ENCODE measurements at regions not wholly inside any gene's neighbourhood (a gene's known extent, or its start where the extent isn't known, plus 50 kb on each side); places are given as distances from the start of the nearest gene placed in this dataset.

DNA sequence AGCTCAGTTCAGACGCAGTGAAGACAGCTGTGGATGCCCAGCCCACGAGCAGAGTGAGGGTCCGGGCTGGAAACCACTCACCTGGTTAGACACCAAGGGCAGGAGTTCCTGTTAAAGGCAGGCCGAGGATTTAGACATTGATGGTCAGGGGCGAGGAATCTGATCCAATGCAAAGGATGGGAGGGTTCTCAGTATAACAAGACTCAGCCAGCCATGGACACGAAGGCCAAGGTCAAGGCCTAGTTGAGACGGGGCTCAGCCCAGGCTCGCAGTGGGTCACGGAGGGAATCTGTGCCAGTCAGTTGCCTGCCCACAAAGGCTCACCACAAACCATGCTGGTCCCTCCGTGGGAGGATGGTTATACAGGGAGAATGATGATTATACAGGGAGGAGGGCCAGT lies 63.3 kb upstream of the FCN1 start:
- TF ChIP-seq GATA2 (IDR thresholded peaks at IDR 0.05; ENCODE audit: low read depth, low read length) (no peak), GATA3 (IDR thresholded peaks at IDR 0.05; ENCODE audit: low read depth, low read length) (no peak)

Measured in SH-SY5Y (cell line).